ENCODE measurements at regions not wholly inside any gene's neighbourhood (a gene's known extent, or its start where the extent isn't known, plus 50 kb on each side); places are given as distances from the start of the nearest gene placed in this dataset.

DNA sequence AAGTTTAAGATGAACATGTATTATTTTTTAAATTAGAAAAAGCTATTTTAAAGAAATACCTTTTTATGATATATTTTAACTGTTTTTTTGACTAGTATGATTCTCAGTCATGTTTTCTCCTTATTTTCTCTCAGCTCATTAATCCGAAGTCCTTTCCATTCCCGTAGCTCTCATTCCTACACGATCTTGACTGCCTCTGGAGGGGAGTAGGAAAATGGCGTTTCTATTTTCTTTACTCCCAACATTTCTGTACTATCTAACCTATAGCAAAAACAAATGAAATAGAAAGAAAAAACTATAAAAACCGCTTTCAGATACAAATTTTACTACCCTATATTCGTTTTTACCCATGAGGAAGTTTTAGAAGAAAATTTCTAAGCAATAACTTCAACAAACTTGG, 343.8 kb downstream of the RBM26 start:
- TF ChIP-seq, protein P1, sequence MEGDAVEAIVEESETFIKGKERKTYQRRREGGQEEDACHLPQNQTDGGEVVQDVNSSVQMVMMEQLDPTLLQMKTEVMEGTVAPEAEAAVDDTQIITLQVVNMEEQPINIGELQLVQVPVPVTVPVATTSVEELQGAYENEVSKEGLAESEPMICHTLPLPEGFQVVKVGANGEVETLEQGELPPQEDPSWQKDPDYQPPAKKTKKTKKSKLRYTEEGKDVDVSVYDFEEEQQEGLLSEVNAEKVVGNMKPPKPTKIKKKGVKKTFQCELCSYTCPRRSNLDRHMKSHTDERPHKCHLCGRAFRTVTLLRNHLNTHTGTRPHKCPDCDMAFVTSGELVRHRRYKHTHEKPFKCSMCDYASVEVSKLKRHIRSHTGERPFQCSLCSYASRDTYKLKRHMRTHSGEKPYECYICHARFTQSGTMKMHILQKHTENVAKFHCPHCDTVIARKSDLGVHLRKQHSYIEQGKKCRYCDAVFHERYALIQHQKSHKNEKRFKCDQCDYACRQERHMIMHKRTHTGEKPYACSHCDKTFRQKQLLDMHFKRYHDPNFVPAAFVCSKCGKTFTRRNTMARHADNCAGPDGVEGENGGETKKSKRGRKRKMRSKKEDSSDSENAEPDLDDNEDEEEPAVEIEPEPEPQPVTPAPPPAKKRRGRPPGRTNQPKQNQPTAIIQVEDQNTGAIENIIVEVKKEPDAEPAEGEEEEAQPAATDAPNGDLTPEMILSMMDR (IDR thresholded peaks at IDR 0.05) = no peak
- TF ChIP-seq POLR2AphosphoS5 (IDR thresholded peaks at IDR 0.05) = no peak

Measured in prostate gland (tissue), 2 donors.